G401 (cell line): ENCODE measurements at regions not wholly inside any gene's neighbourhood (a gene's known extent, or its start where the extent isn't known, plus 50 kb on each side); places are given as distances from the start of the nearest gene placed in this dataset.

Experiments used
- DNase-seq: peaks from one replicate; pipeline ENCODE4 v3.0.0-alpha.2; 2015; ENCODE audit warnings: low spot score
- in situ Hi-C: cut with HindIII; loops from 2 replicates; pipeline ENCODE4 v1.10.0; 2016; ENCODE audit warnings: low sequenced_read_pairs, mixed read lengths

DNA sequence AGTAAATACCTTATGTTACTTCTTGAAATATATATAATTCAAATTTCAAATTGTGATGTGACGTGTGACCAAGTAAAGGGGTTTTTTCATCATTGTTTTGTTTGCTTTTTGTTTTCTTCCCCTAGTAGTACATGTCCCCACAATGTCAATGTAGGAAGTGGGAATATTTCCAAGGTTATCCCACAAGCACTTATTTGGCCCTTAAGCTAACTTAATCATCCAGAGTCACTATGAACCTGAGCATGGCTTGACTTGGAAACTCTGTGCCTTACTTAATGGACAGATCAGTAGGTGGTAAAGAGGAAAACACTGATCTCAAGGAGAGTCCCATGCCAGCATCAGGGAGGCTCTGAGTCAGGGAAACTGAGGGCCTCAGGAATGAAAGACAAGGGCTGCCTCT lies 569.3 kb upstream of the IGFBP3 start:
- no peak for DNase-seq
- in situ Hi-C loops: no loop called here

DNA sequence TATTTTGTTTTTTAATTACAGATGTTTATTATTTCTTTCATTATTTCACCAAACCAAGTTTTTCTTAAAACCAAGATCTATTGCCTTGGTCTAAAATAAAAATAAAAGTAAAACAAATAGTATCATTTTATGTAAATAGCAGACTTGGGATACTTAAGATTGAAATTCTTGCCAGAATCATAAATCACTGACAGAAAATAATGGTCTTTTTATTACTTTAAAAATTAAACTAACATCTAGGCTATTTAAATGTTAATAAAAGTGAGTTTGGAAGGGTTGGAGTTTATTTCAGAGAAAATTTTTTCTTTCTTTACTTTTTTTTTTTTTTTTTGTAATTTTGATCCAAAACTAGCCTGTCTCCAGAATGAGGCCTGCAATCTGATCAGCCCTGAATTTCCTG lies 568.0 kb upstream of the IGFBP3 start:
- in situ Hi-C loops: no loop called here

GRCh38 chr7:46488607-46489006 lies 567.5 kb upstream of the IGFBP3 start:
- in situ Hi-C loops: no loop called here
- no peak for DNase-seq

More for the DNA sequence above, 568.0 kb upstream of the IGFBP3 start:
- no peak for DNase-seq

DNA sequence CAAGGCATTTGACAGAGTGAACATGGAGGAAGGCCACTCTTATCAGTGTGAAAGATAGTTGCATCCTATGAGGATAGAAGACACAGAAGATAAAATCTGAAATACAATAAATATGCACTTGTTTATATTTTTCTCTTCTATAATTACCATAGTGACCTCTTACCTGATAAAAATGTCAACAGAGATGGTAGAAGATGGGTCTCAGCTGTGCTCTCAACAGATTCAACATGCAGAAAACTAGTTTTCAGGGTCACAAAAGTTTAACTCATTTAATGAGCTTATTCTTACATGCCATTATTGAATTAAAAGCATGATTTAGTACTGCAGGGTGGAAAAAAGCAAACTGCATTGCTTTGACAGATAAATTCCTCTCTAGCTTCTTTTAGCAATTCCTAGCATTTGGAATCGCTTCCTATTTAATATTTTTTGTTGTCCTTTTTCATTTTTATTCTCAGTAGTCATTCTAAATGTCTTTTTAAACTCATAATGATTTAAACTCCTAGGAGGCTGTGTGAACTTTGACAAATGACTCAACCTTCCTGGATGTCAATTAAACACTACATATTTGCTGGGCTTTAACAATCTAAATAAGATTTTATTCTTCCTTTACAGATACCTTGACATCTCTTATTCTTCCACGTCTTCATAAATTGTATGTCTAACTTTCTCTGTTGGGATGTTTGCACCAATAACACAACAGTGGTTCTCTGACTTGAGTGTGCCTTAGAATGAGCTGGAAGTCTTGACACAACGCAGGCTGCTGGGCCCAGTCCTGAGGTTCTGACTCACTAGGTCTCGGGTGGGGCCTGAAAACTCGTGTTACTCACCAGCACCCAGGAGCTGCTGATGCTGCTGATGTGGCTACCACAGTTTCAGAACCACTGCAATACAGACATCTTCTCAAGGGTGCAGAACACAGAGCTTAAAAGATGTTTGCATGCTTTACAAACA lies 565.5 kb upstream of the IGFBP3 start:
- in situ Hi-C loops: no loop called here
- no peak for DNase-seq

- in situ Hi-C loops: no loop called here
- no peak for DNase-seq
These were observed 564.5 kb upstream of the IGFBP3 start for GRCh38 chr7:46485481-46486065.

- in situ Hi-C loops: no loop called here
These were observed 563.8 kb upstream of the IGFBP3 start for GRCh38 chr7:46484906-46485305.

DNA sequence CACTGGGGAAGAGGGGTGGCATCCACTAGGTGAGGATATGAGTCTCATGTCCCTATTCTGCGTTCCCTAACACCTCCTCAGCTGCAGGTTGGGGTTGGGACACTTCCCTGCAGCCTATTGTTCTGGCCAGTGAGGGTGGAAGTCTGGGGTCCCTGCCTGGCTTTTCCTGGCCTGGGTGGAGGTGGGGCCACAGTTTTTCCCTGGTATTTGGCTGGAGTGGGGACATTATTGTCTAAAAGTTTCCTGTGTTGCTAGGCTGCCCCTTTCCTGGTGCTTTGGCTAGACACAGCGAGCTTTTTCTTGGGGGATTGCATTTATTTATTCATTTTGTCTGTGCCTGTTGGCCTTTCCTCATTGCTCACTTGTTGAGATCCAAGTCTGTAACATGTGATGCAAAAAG lies 559.5 kb upstream of the IGFBP3 start:
- DNase-seq: no peak

More at GRCh38 chr7:46484906-46485305, 563.8 kb upstream of the IGFBP3 start:
- DNase-seq: no peak

GRCh38 chr7:46479680-46480079 lies 558.6 kb upstream of the IGFBP3 start:
- in situ Hi-C loops: no loop called here
- no peak for DNase-seq

More for the DNA sequence above, 559.5 kb upstream of the IGFBP3 start:
- in situ Hi-C loops: no loop called here

DNA sequence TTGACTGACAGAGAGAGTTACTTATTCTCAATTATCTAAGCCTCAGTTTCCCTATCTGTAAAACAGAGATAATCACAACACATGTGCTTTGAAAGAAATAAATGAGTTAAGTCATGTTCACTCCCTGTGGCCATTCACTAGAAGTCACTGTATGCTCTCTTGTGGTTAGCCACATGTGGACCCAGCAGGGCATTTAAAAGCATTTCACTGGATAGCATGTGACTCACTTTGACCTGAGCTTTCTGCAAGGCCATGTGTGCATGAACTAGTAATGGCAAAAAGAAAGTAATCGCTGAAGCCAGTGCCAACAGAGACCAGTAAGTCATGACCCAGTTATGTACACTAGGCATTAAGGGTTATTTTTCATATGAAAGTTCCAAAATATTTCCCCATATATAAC lies 557.0 kb upstream of the IGFBP3 start:
- no peak for DNase-seq
- in situ Hi-C loops: no loop called here

DNA sequence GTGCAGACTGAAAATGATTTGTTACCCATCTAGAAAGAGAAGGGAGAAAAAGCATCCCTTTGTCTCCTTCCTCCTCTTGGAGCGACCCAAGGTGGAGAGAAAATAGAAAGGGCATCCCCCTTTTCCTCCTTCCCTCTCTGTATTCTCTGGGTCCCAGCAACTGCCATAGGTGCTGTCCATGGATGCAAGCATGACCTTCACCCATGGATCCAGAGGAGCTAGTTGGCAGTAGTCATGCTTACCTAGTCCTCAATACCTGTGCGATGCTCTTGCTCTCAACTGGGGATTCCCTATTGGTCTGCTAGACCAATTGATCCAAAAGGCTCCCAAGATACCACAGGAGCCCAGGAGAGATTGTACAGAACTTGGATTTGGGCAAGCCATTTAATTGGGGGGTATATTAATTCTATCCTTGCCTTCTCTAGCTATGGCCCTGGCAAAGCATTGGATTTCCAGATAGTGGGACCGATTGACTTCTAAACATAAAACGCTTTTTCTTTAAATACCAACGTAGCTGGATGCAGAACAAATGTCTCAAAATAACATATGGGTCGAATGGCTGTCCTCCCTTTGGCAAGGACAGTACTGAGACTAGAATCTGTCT lies 547.8 kb upstream of the IGFBP3 start:
- no peak for DNase-seq
- in situ Hi-C loops: no loop called here

- in situ Hi-C loops: no loop called here
- no peak for DNase-seq
These were observed 542.1 kb upstream of the IGFBP3 start for GRCh38 chr7:46463170-46463569.

- in situ Hi-C loops: no loop called here
- no peak for DNase-seq
These were observed 540.3 kb upstream of the IGFBP3 start for GRCh38 chr7:46461334-46461777.

DNA sequence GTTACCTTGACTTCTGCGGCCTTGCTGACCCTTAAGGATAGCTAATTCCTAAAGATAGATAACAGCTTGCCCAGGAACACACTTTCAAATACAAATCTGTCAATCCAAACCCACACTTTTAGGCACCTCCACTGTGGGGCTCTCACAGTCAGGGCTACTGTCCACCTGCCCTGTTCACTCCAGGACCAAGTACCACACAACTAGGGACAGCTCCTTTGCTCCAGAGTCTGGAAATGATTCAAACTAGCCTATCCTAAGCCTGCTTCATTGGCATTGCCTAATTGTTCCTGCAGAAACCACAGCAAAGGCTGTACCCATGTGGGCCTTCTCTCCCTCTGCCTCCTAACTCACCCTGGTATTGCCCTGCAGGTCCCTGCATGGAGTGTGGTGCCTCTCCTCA lies 538.9 kb upstream of the IGFBP3 start:
- in situ Hi-C loops: no loop called here
- no peak for DNase-seq

DNA sequence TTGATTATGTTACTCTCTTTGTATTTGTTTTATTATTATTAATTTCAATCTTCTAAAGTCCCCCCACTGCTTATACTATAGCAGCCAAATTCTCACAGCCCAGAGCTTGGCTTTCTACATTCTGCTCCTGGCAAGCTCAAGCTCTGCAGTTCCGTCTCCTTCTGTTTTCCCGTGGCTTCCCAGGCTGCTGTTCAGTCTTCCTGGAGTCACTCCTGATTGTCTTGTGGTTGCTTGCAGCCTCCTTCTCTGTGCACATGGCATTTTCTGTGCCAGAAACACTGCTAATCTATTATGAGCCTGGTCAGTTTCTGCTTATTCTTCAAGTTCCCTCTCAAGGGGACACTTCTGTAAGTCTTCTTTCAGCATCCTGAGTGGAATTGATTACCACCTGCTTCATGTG lies 533.7 kb upstream of the IGFBP3 start:
- in situ Hi-C loops: no loop called here
- DNase-seq: no peak

DNA sequence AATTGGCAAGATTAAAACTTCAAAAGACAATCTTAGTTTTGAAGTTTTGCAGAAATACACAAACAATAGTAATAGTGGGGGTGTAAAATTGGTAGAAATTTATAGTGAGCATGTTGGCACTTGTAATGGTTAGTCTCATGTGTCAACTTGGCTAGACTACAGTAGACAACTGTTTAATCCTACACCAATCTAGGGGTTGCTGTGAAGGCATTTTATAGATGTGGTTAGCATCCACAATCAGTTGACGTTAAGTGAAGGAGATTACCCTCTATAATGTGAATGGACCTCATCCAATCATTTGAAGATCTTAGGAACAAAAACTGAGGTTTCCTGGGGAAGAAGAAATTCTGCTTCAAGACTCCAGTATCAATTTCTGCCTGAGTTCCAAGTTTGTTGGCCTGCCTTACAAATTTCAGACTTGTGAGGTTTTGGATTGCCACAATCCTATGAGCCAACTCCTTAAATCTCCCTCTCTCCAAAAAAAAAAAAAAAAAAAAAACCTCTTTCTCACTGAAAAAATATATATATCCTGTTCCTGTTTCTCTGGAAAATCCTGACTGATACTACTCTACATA lies 531.6 kb upstream of the IGFBP3 start:
- DNase-seq: no peak
- in situ Hi-C loops: no loop called here

DNA sequence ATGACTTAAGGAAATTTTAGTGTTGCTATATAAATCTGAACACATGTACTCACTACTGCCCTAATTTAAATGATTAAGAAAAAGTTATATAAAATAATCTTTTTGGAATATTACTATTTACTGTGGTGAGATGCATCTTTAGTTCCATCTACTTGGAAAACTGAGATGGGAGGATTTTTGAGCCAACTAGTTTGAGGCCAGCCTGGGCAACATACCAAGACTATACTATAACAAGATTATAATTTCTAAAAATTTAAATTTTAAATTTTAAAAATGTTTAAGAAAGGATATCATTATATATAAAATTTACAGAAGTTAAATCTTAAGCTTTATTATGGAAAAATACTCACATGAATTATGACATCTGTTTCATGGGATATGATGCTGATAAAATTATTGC lies 530.8 kb upstream of the IGFBP3 start:
- in situ Hi-C loops: no loop called here

DNA sequence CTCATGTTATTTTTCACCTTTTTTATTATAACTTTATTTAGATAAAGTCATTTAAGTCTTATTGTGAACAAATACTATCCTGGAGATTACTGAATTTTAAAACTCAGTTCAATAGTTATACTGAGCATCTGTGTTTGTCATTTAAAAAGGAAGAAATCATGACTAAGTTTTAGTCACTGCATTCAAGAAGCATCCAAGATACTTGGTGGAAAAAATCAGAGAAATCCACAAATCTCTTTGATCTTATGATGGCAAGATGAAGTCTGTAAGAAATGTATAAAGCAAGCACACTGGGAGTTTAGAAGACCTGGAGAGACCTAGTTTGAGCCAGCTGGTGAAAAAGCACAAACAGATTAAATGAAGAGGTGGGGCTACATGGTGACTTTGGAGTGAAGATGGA lies 529.8 kb upstream of the IGFBP3 start:
- no peak for DNase-seq

More for the DNA sequence above, 530.8 kb upstream of the IGFBP3 start:
- DNase-seq: no peak

DNA sequence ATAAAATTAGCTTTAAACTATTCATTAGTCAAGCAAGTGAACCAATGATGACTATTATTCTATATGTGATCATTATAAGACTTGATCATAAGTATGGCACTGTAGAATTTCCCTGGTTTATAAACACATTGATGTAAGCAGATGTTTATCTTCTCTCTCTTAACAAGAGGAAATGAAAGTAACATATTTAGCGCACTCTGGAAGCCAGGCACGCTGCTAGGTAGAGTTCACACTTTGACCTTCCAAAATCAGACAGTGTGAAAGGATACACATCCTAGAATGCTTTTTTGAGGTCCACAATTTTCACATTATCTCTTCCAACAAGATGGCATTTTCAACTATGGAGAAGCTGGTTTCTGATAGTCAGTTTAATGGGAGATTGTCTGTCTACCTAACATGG lies 529.4 kb upstream of the IGFBP3 start:
- in situ Hi-C loops: no loop called here
- no peak for DNase-seq

More for the DNA sequence above, 529.8 kb upstream of the IGFBP3 start:
- in situ Hi-C loops: no loop called here

DNA sequence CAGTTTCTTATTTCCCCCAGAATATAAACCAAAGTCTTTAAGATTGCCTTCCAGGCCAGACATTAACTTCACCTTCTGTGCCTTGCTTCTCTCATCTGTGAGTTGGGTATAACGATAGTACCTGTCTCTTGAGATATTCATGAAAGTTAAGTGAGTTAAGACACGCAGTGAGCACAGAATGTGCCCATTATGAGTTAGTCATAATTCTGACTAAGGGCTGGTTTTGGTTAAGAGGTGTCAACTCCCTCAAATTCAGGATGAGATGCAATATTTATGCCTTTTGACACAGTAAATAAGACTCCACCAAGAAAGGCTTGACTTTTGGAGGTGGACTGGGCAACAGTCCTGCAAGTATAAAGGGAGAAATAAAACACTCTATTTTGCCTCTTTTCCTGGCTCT lies 528.7 kb upstream of the IGFBP3 start:
- DNase-seq: no peak
- in situ Hi-C loops: no loop called here

- no peak for DNase-seq
- in situ Hi-C loops: no loop called here
These were observed 527.4 kb upstream of the IGFBP3 start for GRCh38 chr7:46448478-46448877.
